ENCODE measurements at regions not wholly inside any gene's neighbourhood (a gene's known extent, or its start where the extent isn't known, plus 50 kb on each side); places are given as distances from the start of the nearest gene placed in this dataset.

- TF ChIP-seq ARNTL (CRISPR knock-in tag; IDR thresholded peaks at IDR 0.05; ENCODE audit: borderline replicate concordance, low read depth) (no peak), ZFP30 (CRISPR knock-in tag; IDR thresholded peaks at IDR 0.05) (no peak), RARB (CRISPR knock-in tag; IDR thresholded peaks at IDR 0.05) (no peak), CSDC2 (CRISPR knock-in tag; IDR thresholded peaks at IDR 0.05) (no peak), ESRRG (CRISPR knock-in tag; IDR thresholded peaks at IDR 0.05) (no peak), ZC3H10 (CRISPR knock-in tag; IDR thresholded peaks at IDR 0.05) (no peak)
Observed at GRCh38 chr5:88556406-88556805, 287.8 kb upstream of the TMEM161B start.
